ENCODE measurements at regions not wholly inside any gene's neighbourhood (a gene's known extent, or its start where the extent isn't known, plus 50 kb on each side); places are given as distances from the start of the nearest gene placed in this dataset.
"Not testable (repeated sequence)": the region's sequence is repeated elsewhere in the genome, so short reads cannot be mapped to it uniquely, and the experiment has no call there.

GRCh38 chr6:81098109-81098814 is 654.2 kb downstream of the TENT5A start:
- no peak for DNase-seq

- not testable (repeated sequence) for DNase-seq
These were observed 656.0 kb downstream of the TENT5A start for GRCh38 chr6:81096464-81096863.

GRCh38 chr6:81093051-81093450 is 659.4 kb downstream of the TENT5A start:
- DNase-seq = no peak

- no peak for DNase-seq
These were observed 664.3 kb downstream of the TENT5A start for GRCh38 chr6:81088145-81088544.

- DNase-seq = no peak
These were observed 665.5 kb downstream of the TENT5A start for GRCh38 chr6:81086991-81087390.

- no peak for DNase-seq
These were observed 667.1 kb downstream of the TENT5A start for GRCh38 chr6:81085431-81085790.

GRCh38 chr6:81084776-81085430 is 667.6 kb downstream of the TENT5A start:
- no peak for DNase-seq

- DNase-seq = no peak
These were observed 676.5 kb downstream of the TENT5A start for GRCh38 chr6:81075974-81076373.

- DNase-seq = no peak
These were observed 679.2 kb downstream of the TENT5A start for GRCh38 chr6:81073318-81073717.

GRCh38 chr6:81071121-81071520 is 681.4 kb downstream of the TENT5A start:
- DNase-seq = no peak

GRCh38 chr6:81067057-81067456 is 685.4 kb downstream of the TENT5A start:
- no peak for DNase-seq

GRCh38 chr6:81063891-81064290 is 688.6 kb downstream of the TENT5A start:
- no peak for DNase-seq

GRCh38 chr6:81054036-81054435 is 698.4 kb downstream of the TENT5A start:
- no peak for DNase-seq

GRCh38 chr6:81051952-81052351 is 700.5 kb downstream of the TENT5A start:
- DNase-seq = no peak

GRCh38 chr6:81049425-81050042 is 702.9 kb downstream of the TENT5A start:
- DNase-seq = no peak

GRCh38 chr6:81031416-81031815 is 721.1 kb downstream of the TENT5A start:
- no peak for DNase-seq

- no peak for DNase-seq
These were observed 726.4 kb downstream of the TENT5A start for GRCh38 chr6:81026041-81026553.

GRCh38 chr6:81023709-81024108 is 728.8 kb downstream of the TENT5A start:
- DNase-seq = no peak

GRCh38 chr6:81023007-81023582 is 729.4 kb downstream of the TENT5A start:
- no peak for DNase-seq

- not testable (repeated sequence) for DNase-seq
These were observed 734.9 kb downstream of the TENT5A start for GRCh38 chr6:81017586-81017985.

- no peak for DNase-seq
These were observed 748.6 kb downstream of the TENT5A start for GRCh38 chr6:81003894-81004293.

- DNase-seq = no peak
These were observed 749.3 kb downstream of the TENT5A start for GRCh38 chr6:81003156-81003555.

- DNase-seq = no peak
These were observed 750.4 kb downstream of the TENT5A start for GRCh38 chr6:81002126-81002525.
